Neutrophil (primary cell): ENCODE measurements at regions not wholly inside any gene's neighbourhood (a gene's known extent, or its start where the extent isn't known, plus 50 kb on each side); places are given as distances from the start of the nearest gene placed in this dataset.

Experiments used
- H3K27ac ChIP-seq: fragments of 200-600 bp; sonication (generic); 2 replicates; pipeline ENCODE4 v1.5.1; 2016; ENCODE audit warnings: mild to moderate bottlenecking, moderate library complexity
- H3K27me3 ChIP-seq: fragments of 200-600 bp; sonication (generic); 2 replicates; pipeline ENCODE4 v1.6.0; 2016; ENCODE audit warnings: mild to moderate bottlenecking
- H3K36me3 ChIP-seq: fragments of 200-600 bp; sonication (generic); 2 replicates; pipeline ENCODE4 v1.5.1; 2017
- H3K4me1 ChIP-seq, 2 experiments: fragments of 200-600 bp in 1 of 2; sonication (generic) in 1 of 2; 1 replicate in 1 of 2; 2 replicates in 1 of 2; pipeline versions ENCODE4 v1.5.1 to v1.6.1; 2013 to 2016; ENCODE audit warnings: low read depth in 1 of 2, low read length in 1 of 2, mild to moderate bottlenecking in 1 of 2, moderate library complexity in 1 of 2; ENCODE audit not compliant: control insufficient read depth in 1 of 2, insufficient read depth in 1 of 2
- H3K4me3 ChIP-seq, 2 experiments: fragments of 200-600 bp in 1 of 2; sonication (generic) in 1 of 2; 1 replicate in 1 of 2; 2 replicates in 1 of 2; pipeline ENCODE4 v1.5.1; 2013 to 2016; ENCODE audit warnings: low read depth in 1 of 2, low read length in 1 of 2, mild to moderate bottlenecking in 1 of 2, moderate library complexity in 1 of 2
- H3K9me3 ChIP-seq: fragments of 200-600 bp; sonication (generic); 2 replicates; pipeline ENCODE4 v1.5.1; 2016
- CTCF ChIP-seq: fragments of 200-600 bp; sonication (generic); IDR thresholded peaks from 2 replicates; pipeline ENCODE4 v1.5.1; 2016; ENCODE audit warnings: antibody characterized with exemption

- H3K4me1 ChIP-seq: no peaks in the 10 kb centered on the region
- no peaks in the 10 kb centered on the region for H3K27me3 ChIP-seq
- no peak for TF ChIP-seq CTCF
- H3K27ac ChIP-seq: no peak overlapping the region
- no peaks in the 10 kb centered on the region for H3K9me3 ChIP-seq
- H3K4me3 ChIP-seq: no peak overlapping the region
- H3K36me3 ChIP-seq: no peaks in the 10 kb centered on the region
These were observed 447.0 kb downstream of the ETV1 start for GRCh38 chr7:13542451-13542850.

DNA sequence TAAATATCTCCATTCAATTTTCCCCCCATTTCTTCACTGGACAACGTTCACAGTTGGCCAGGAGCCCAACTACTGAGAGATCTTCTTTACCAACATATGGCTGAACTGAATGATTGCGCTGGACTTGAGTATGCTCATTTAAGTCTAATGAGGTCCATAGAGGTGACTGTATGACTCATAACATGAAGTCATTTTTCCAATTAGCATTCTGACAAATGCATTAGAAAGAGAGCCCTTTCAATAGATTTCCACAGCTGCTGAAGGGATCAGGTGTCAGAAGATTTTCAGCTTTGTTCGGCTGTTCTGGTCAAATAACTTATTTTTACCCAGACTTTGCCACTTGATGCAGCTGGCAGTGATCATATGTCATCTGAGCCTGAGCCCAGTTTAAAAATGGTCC, 438.0 kb downstream of the ETV1 start:
- H3K4me1 ChIP-seq: no peaks in the 10 kb centered on the region
- no peak overlapping the region for H3K4me3 ChIP-seq
- no peak overlapping the region for H3K27ac ChIP-seq
- no peaks in the 10 kb centered on the region for H3K9me3 ChIP-seq
- no peaks in the 10 kb centered on the region for H3K27me3 ChIP-seq
- no peak for TF ChIP-seq CTCF
- no peaks in the 10 kb centered on the region for H3K36me3 ChIP-seq

- no peak overlapping the region for H3K27ac ChIP-seq
- no peaks in the 10 kb centered on the region for H3K36me3 ChIP-seq
- no peak overlapping the region for H3K4me3 ChIP-seq
- no peak for TF ChIP-seq CTCF
- no peaks in the 10 kb centered on the region for H3K9me3 ChIP-seq
- no peaks in the 10 kb centered on the region for H3K27me3 ChIP-seq
- no peaks in the 10 kb centered on the region for H3K4me1 ChIP-seq
These were observed 429.0 kb downstream of the ETV1 start for GRCh38 chr7:13560441-13560840.

DNA sequence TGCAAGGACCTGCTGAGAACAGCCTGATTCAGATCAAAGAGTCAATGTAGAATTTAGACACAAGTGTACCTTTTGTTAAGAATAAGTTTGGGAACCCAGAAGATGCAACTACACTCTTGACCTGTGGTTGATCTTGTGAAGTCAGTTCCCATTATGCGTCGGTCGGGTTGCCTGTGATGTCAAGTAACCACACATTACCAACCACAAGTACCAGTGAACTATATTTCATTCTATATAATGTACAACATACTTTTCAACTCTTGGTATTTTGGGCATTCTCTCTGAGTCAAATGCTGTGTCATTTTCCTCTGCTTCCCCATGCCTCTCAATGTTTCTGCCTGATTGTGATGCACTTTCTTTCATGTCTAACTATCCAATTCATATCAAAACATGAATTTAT, 426.2 kb downstream of the ETV1 start:
- no peak overlapping the region for H3K27ac ChIP-seq
- H3K4me1 ChIP-seq: no peaks in the 10 kb centered on the region
- H3K4me3 ChIP-seq: no peak overlapping the region
- H3K27me3 ChIP-seq: no peaks in the 10 kb centered on the region
- TF ChIP-seq CTCF: no peak
- H3K9me3 ChIP-seq: no peaks in the 10 kb centered on the region
- no peaks in the 10 kb centered on the region for H3K36me3 ChIP-seq

DNA sequence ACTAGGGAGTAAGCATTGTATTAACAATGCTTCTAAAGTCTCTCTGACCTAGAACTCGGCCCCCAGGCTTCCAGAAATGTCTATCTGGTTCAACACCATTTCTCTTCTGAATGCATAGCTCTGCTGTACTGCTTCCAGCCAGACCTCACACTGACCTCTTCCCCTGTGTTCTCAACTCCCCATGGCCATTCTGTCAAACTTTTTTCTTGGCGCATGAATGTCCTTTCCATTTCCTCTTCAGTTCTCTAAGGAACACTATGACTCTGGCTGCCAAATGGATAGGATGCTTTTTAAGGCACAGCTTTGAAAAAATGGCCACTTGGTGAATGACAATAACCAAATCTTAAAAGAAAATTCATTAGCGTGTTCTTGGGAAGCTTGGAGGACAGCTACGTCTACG, 425.8 kb downstream of the ETV1 start:
- Histone ChIP-seq H3K27me3 (no peaks in the 10 kb centered on the region), H3K4me1 (no peaks in the 10 kb centered on the region), H3K27ac (no peak overlapping the region), H3K9me3 (no peaks in the 10 kb centered on the region), H3K4me3 (no peak overlapping the region), H3K36me3 (no peaks in the 10 kb centered on the region)
- no peak for TF ChIP-seq CTCF

DNA sequence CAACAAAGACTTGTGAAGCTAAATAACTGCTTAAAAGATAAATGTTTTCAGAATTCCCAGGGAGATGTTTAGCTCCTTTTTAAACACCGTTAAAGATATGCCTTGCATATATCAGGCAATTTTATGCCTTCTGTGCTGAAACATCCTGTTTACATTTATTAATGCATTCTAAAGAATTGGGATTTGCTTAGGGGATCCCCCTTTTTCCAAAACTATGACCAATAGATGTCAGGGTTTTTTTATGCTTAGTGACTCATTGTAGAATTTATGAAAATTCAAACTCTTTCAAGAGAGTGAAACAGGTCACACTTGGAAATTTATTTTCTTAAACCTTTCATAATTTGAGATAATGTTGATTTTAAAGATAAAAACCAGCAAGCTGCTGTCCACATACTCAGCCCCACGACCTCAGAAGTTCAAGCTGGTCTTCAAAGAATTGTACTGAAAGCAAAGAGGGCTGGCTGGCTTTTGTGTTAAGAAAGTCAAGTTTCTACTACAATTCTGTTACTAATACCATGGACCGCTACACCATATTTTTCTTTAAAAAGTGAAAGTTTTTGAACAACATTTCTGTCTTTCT, 411.8 kb downstream of the ETV1 start:
- Histone ChIP-seq H3K4me1 (no peaks in the 10 kb centered on the region), H3K4me3 (no peak overlapping the region), H3K9me3 (no peaks in the 10 kb centered on the region), H3K27me3 (no peaks in the 10 kb centered on the region), H3K27ac (no peak overlapping the region), H3K36me3 (no peaks in the 10 kb centered on the region)
- no peak for TF ChIP-seq CTCF
